ENCODE measurements at regions not wholly inside any gene's neighbourhood (a gene's known extent, or its start where the extent isn't known, plus 50 kb on each side); places are given as distances from the start of the nearest gene placed in this dataset.

DNA sequence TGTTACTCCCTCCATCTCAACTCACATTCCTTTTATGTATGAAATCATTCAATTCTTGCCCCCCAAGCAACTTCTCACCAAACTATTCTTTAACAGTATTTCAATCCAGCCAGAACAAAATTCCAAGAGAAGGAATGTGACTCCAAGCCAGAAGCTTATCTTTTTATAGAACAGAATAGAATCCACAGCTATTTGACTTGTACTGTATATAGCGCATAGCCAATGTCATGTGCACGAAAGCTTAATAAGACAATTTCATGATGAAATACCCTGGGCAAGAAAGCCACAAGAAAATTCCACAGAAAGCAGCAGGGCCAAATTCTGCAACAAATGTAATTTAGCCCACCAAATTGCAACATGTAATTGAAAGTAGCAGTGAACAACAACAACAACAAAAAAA is 127.6 kb upstream of the UBE2E2 start:
- POLR2A ChIA-PET = interaction anchor here (0.6 to 0.7 kb wide), 2 partner anchors 66 to 182 kb away, joined by 6 to 14 read pairs; no protein-coding TSS in a partner anchor

DNA sequence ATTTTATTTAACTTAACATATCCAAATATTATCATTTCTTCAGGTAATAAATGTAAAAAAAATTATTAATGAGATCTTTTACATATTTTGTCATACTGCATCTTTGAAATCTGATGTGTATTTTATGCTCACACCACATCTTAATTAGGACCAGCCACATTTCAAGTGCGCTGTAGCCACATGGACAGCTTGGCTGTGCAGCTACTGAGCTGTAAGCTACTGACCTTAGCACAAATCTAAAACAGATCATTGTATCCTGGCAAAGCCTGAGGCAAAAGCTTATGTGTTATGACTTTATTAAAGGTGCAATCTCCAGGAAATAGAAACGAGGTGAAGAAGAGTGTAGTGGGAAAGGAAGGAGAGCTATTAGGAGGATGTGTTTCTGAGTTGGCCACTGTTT is 126.7 kb upstream of the UBE2E2 start:
- ChIA-PET POLR2A (no interaction called here), CTCF (no interaction called here)
- no peak for DNase-seq (ENCODE audit: low read depth)
- TF ChIP-seq, protein P1, sequence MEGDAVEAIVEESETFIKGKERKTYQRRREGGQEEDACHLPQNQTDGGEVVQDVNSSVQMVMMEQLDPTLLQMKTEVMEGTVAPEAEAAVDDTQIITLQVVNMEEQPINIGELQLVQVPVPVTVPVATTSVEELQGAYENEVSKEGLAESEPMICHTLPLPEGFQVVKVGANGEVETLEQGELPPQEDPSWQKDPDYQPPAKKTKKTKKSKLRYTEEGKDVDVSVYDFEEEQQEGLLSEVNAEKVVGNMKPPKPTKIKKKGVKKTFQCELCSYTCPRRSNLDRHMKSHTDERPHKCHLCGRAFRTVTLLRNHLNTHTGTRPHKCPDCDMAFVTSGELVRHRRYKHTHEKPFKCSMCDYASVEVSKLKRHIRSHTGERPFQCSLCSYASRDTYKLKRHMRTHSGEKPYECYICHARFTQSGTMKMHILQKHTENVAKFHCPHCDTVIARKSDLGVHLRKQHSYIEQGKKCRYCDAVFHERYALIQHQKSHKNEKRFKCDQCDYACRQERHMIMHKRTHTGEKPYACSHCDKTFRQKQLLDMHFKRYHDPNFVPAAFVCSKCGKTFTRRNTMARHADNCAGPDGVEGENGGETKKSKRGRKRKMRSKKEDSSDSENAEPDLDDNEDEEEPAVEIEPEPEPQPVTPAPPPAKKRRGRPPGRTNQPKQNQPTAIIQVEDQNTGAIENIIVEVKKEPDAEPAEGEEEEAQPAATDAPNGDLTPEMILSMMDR (IDR thresholded peaks at IDR 0.05; ENCODE audit: insufficient read depth, low read depth, low read length) = no peak
- Histone ChIP-seq H3K36me3 (ENCODE audit: control insufficient read depth, insufficient read depth, low read length) (no peaks in the 10 kb centered on the region), H3K27me3 (ENCODE audit: control insufficient read depth, insufficient read depth, low read length) (no peaks in the 10 kb centered on the region), H3K4me3 (ENCODE audit: low read depth, low read length) (no peak overlapping the region)

More for the DNA sequence above, 127.6 kb upstream of the UBE2E2 start:
- no peak overlapping the region for H3K4me3 ChIP-seq (ENCODE audit: low read depth, low read length)
- TF ChIP-seq, protein P1 (IDR thresholded peaks at IDR 0.05; ENCODE audit: insufficient read depth, low read depth, low read length) = no peak
- H3K36me3 ChIP-seq (ENCODE audit: control insufficient read depth, insufficient read depth, low read length) = no peaks in the 10 kb centered on the region
- DNase-seq (ENCODE audit: low read depth) = peak; percentile 53
- CTCF ChIA-PET = no interaction called here
- H3K27me3 ChIP-seq (ENCODE audit: control insufficient read depth, insufficient read depth, low read length) = no peaks in the 10 kb centered on the region

DNA sequence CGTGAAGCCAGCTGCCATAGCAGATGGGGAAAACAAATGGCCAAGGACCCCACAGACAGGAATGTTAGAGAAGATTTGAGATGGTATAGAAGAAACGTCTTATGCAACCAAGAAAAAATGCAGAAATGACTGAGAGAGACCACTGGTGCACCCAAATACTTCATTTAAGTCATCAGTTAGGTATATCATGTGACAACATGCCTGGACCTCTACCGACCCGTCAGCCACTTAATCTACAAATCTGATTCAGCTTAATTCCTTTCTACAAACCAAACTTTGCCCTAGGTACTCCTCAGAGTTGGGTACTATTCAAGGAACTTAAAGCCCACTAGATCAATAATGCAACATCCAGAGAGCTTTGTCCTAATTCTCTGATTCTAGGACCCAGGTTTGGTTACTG is 126.0 kb upstream of the UBE2E2 start:
- Histone ChIP-seq H3K4me3 (ENCODE audit: low read depth, low read length) (no peak overlapping the region), H3K27me3 (ENCODE audit: control insufficient read depth, insufficient read depth, low read length) (no peaks in the 10 kb centered on the region), H3K36me3 (ENCODE audit: control insufficient read depth, insufficient read depth, low read length) (no peaks in the 10 kb centered on the region)
- CTCF ChIA-PET = interaction anchor here (1.2 kb wide), 1 partner anchor 10 kb away, joined by 4 read pairs; no protein-coding TSS in a partner anchor
- POLR2A ChIA-PET = no interaction called here
- TF ChIP-seq, protein P1 (IDR thresholded peaks at IDR 0.05; ENCODE audit: insufficient read depth, low read depth, low read length) = no peak
- DNase-seq (ENCODE audit: low read depth) = no peak

DNA sequence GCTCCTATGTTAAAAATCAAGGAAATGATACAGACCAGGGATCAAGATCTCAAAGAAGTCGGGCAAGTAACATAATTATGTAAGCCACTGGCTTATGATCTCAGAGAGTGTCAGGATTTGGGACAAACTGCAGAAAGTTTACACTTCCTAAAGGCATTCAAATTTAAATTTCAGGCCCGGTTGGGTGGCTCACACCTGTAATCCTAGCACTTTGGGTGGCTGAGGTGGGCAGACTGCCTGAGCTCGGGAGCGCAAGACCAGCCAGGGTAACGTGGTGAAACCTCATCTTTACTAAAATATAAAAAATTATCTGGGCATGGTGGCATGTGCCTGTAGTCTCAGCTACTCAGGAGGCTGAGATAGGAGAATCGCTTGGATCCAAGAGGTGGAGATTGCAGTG is 124.4 kb upstream of the UBE2E2 start:
- ChIA-PET CTCF (no interaction called here), POLR2A (no interaction called here)
- Histone ChIP-seq H3K27me3 (ENCODE audit: control insufficient read depth, insufficient read depth, low read length) (no peaks in the 10 kb centered on the region), H3K36me3 (ENCODE audit: control insufficient read depth, insufficient read depth, low read length) (no peaks in the 10 kb centered on the region), H3K4me3 (ENCODE audit: low read depth, low read length) (no peak overlapping the region)
- TF ChIP-seq, protein P1 (IDR thresholded peaks at IDR 0.05; ENCODE audit: insufficient read depth, low read depth, low read length) = no peak
- DNase-seq (ENCODE audit: low read depth) = no peak

DNA sequence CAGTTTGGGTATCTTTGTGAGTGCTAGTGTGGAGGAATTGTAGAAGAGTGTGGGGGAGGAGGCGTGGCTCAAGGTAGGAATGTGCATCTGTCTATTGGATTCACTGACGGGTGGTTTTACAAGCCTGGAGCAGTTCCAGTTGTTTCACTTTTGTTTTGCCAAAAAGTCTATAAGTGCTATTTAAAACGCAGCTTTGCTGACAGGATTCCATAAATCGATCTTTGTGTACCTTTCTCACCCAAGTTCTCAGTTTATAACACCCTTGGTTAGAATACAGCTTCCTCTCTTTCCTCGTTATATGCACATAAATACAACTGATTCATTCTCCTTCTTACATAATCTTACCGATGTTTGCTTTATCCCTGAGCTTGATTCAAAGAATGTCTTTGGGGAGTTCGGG is 123.2 kb upstream of the UBE2E2 start:
- H3K4me3 ChIP-seq (ENCODE audit: low read depth, low read length) = no peak overlapping the region
- no peaks in the 10 kb centered on the region for H3K36me3 ChIP-seq (ENCODE audit: control insufficient read depth, insufficient read depth, low read length)
- TF ChIP-seq, protein P1 (IDR thresholded peaks at IDR 0.05; ENCODE audit: insufficient read depth, low read depth, low read length) = no peak
- no peaks in the 10 kb centered on the region for H3K27me3 ChIP-seq (ENCODE audit: control insufficient read depth, insufficient read depth, low read length)
- CTCF ChIA-PET = no interaction called here
- DNase-seq (ENCODE audit: low read depth) = no peak
- POLR2A ChIA-PET = no interaction called here

Measured in BJ (cell line).